ENCODE measurements at regions not wholly inside any gene's neighbourhood (a gene's known extent, or its start where the extent isn't known, plus 50 kb on each side); places are given as distances from the start of the nearest gene placed in this dataset.

- no peak for DNase-seq
Measured at GRCh38 chr20:57867807-57868206, 158.0 kb upstream of the PMEPA1 start.

GRCh38 chr20:57867181-57867803 is 157.5 kb upstream of the PMEPA1 start:
- no peak for DNase-seq

GRCh38 chr20:57866250-57867106 is 156.7 kb upstream of the PMEPA1 start:
- DNase-seq, result no peak

GRCh38 chr20:57865266-57865665 is 155.5 kb upstream of the PMEPA1 start:
- no peak for DNase-seq

- no peak for DNase-seq
Measured at GRCh38 chr20:57860576-57860975, 150.8 kb upstream of the PMEPA1 start.

GRCh38 chr20:57857969-57858368 is 148.2 kb upstream of the PMEPA1 start:
- DNase-seq, result no peak

GRCh38 chr20:57857118-57857517 is 147.3 kb upstream of the PMEPA1 start:
- no peak for DNase-seq

- DNase-seq, result no peak
Measured at GRCh38 chr20:57856658-57857057, 146.8 kb upstream of the PMEPA1 start.

- DNase-seq, result no peak
Measured at GRCh38 chr20:57851796-57852195, 142.0 kb upstream of the PMEPA1 start.

GRCh38 chr20:57851025-57851682 is 141.3 kb upstream of the PMEPA1 start:
- DNase-seq, result no peak

GRCh38 chr20:57849521-57850215 is 139.9 kb upstream of the PMEPA1 start:
- no peak for DNase-seq

- DNase-seq, result no peak
Measured at GRCh38 chr20:57849121-57849520, 139.3 kb upstream of the PMEPA1 start.

GRCh38 chr20:57848282-57848681 is 138.5 kb upstream of the PMEPA1 start:
- no peak for DNase-seq

- DNase-seq, result no peak
Measured at GRCh38 chr20:57847104-57847503, 137.3 kb upstream of the PMEPA1 start.

GRCh38 chr20:57844626-57845596 is 135.1 kb upstream of the PMEPA1 start:
- DNase-seq, result no peak

- no peak for DNase-seq
Measured at GRCh38 chr20:57843941-57844625, 134.3 kb upstream of the PMEPA1 start.

GRCh38 chr20:57842720-57843119 is 132.9 kb upstream of the PMEPA1 start:
- no peak for DNase-seq

- no peak for DNase-seq
Measured at GRCh38 chr20:57841297-57841866, 131.6 kb upstream of the PMEPA1 start.

- DNase-seq, result no peak
Measured at GRCh38 chr20:57840504-57841296, 130.9 kb upstream of the PMEPA1 start.

- DNase-seq, result no peak
Measured at GRCh38 chr20:57840066-57840465, 130.3 kb upstream of the PMEPA1 start.

Data from NCI-H2081 treated with DMSO at 0.1 percent for 48 hours (cell line).